Activated naive CD4-positive, alpha-beta T cell treated with anti-CD3 and anti-CD28 coated beads for 36 hours (primary cell): ENCODE measurements at regions not wholly inside any gene's neighbourhood (a gene's known extent, or its start where the extent isn't known, plus 50 kb on each side); places are given as distances from the start of the nearest gene placed in this dataset.

ENCODE experiments used
- CTCF ChIA-PET: fragments of 350-600 bp; sonication (Branson Sonifier 250); formaldehyde crosslinking; loops from one replicate; lab custom pipeline; 2021; ENCODE audit warnings: antibody characterized with exemption; lab: Charles Lee
- DNase-seq: peaks from one replicate; pipeline ENCODE4 v3.0.0-alpha.2; 2020
- H3K27ac Mint-ChIP-seq: one replicate; pipeline ENCODE4 v1.8.0; 2021; ENCODE audit warnings: mild to moderate bottlenecking, mixed read lengths
- H3K27me3 Mint-ChIP-seq: one replicate; pipeline ENCODE4 v1.8.0; 2021; ENCODE audit warnings: low read depth, mixed read lengths
- H3K36me3 Mint-ChIP-seq: one replicate; pipeline ENCODE4 v1.8.0; 2021; ENCODE audit warnings: low read depth, mixed read lengths
- H3K4me1 Mint-ChIP-seq: one replicate; pipeline ENCODE4 v1.8.0; 2021; ENCODE audit warnings: low read depth, mixed read lengths
- H3K4me3 Mint-ChIP-seq: one replicate; pipeline ENCODE4 v1.8.0; 2021; ENCODE audit warnings: mild to moderate bottlenecking, moderate library complexity, mixed read lengths
- H3K9me3 Mint-ChIP-seq: one replicate; pipeline ENCODE4 v1.8.0; 2021; ENCODE audit warnings: mixed read lengths
- intact Hi-C: fragments of 100-400 bp; cut with micrococcal nuclease; formaldehyde crosslinking; loops from one replicate; pipeline ENCODE4 v1.15.1; 2023

DNA sequence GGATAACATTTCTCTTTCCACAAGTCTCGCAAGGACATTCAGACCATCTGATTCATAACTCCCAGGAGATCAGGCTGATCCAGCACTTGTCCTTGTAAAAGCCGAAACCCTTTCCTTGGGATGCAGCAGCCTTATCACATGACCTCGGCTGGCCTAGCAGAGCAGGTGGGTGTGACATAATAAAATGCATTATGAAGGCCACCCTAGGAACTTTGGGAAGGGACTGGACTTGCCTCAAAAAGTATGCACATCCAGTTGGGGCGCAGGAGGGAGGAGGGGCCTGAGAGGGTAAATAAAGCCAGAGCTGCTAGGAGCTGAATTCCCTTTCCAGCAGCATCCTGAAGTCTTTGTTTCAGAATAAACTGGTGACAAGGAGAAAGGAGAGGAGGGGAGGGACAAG is 260.8 kb downstream of the SNX13 start:
- DNase-seq, result no peak
- no peaks in the 10 kb centered on the region for H3K4me1 Mint-ChIP-seq
- no peaks in the 10 kb centered on the region for H3K9me3 Mint-ChIP-seq
- H3K27me3 Mint-ChIP-seq, result no peaks in the 10 kb centered on the region
- CTCF ChIA-PET, result interaction anchor here (0.6 to 1.0 kb wide), 7 partner anchors 55 to 1059 kb away, joined by 3 to 4 read pairs (median 3); no protein-coding TSS in a partner anchor
- intact Hi-C loops, result no loop called here
- H3K27ac Mint-ChIP-seq, result no peak overlapping the region
- no peaks in the 10 kb centered on the region for H3K36me3 Mint-ChIP-seq
- H3K4me3 Mint-ChIP-seq, result no peak overlapping the region

DNA sequence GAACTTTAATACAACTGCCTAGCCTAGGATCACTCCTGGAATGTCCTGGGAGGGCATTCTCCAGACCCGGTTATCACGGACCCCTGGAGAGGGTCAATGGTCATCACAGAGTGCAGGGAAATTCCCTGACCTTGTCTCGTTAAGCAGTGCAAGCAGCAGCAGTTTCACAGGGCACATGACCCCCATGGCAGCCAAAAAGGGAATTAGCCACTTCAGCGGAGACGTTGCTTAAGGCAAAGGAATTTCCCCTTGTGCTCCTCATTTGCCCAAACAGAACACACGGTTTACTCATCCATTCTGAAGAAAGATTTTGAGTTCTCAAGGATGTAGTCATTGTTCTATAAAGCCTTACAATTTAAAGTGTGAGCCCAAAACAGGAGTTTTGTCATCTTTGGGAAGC is 260.3 kb downstream of the SNX13 start:
- Mint-ChIP-seq H3K4me1 (no peaks in the 10 kb centered on the region), H3K36me3 (no peaks in the 10 kb centered on the region), H3K4me3 (no peak overlapping the region), H3K9me3 (no peaks in the 10 kb centered on the region), H3K27ac (no peak overlapping the region), H3K27me3 (no peaks in the 10 kb centered on the region)
- CTCF ChIA-PET, result interaction anchor here (0.6 to 1.6 kb wide), 7 partner anchors 54 to 697 kb away, joined by 3 to 4 read pairs (median 3); no protein-coding TSS in a partner anchor
- intact Hi-C loops, result loop anchor here (2.0 to 5.0 kb wide), 4 partner anchors 92 to 987 kb away; no protein-coding TSS in a partner anchor
- DNase-seq, result no peak

DNA sequence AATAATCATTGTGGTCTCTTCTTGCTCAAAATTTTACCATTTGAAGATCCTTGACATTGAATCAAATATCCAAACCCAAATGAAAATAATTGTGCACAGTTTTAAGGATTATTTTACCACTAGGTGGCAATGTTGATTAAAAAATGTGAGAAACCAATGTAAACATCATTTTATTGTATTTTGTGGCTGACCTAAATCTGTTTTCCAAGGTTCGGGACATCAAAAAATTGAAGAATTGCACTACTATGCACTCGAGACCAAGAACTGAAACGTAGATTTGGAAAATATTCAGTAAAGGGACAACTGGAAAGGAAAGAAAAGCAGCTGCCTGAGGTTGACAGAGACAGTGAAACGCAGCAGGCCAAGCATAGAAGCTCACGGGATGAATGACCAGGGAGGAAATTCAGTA is 259.3 kb downstream of the SNX13 start:
- Mint-ChIP-seq H3K27ac (peak overlapping the region; percentile 9), H3K4me1 (no peaks in the 10 kb centered on the region)
- no peak for DNase-seq

DNA sequence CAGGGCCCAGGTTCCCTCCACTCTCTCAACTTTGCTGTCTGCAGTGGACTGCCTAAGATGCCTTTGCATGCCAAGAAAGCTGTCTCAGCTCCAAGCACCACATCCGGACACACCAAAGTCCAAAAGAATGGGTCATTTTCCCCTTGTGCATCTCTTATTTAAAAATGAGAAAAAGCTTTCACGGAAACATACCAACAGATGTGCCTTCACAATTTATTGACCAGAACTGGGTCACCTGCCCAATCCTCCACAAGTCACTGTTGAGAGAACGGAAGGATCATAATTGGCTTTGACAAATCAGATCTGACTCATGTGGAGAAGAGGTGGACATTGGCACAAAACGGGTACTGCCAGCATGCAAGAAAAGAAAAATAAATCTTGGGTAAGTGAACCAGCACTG is 258.3 kb downstream of the SNX13 start:
- Mint-ChIP-seq H3K9me3 (no peaks in the 10 kb centered on the region), H3K27ac (no peak overlapping the region), H3K27me3 (no peaks in the 10 kb centered on the region), H3K4me1 (no peaks in the 10 kb centered on the region), H3K36me3 (no peaks in the 10 kb centered on the region), H3K4me3 (no peak overlapping the region)
- DNase-seq, result no peak
- CTCF ChIA-PET, result interaction anchor here (0.8 to 4.4 kb wide), 9 partner anchors 11 to 671 kb away, joined by 3 to 19 read pairs (median 3); no protein-coding TSS in a partner anchor
- intact Hi-C loops, result loop anchor here (2.0 to 5.0 kb wide), 4 partner anchors 90 to 985 kb away; no protein-coding TSS in a partner anchor

More for the DNA sequence above, 259.3 kb downstream of the SNX13 start:
- CTCF ChIA-PET, result interaction anchor here (0.7 to 4.4 kb wide), 13 partner anchors 10 to 672 kb away, joined by 3 to 19 read pairs (median 3); no protein-coding TSS in a partner anchor
- Mint-ChIP-seq H3K9me3 (no peaks in the 10 kb centered on the region), H3K27me3 (no peaks in the 10 kb centered on the region), H3K36me3 (no peaks in the 10 kb centered on the region), H3K4me3 (no peak overlapping the region)
- intact Hi-C loops, result loop anchor here (2.0 to 5.0 kb wide), 4 partner anchors 91 to 986 kb away; no protein-coding TSS in a partner anchor

DNA sequence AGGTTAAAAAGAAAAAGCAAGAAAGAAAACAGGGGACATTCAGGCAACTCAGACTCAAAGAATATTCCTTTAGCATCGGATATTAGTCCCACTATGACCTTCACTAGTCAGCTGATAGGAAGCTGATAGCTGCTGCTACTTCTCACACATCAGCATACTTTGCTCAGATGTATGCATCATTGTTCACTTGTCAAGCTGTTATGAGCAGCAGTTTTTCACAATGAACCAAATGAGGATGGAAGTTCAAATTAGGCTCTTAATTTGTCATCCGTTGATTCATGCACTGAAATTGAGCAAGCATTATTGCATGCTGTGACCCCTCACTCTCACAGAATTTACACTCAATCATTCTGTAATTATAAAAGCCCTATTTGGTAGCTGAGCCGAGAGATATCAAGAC is 257.7 kb downstream of the SNX13 start:
- H3K36me3 Mint-ChIP-seq, result no peaks in the 10 kb centered on the region
- DNase-seq, result no peak
- H3K27ac Mint-ChIP-seq, result no peak overlapping the region
- CTCF ChIA-PET, result interaction anchor here (0.7 to 4.4 kb wide), 6 partner anchors 12 to 1809 kb away, joined by 3 to 19 read pairs (median 5); no protein-coding TSS in a partner anchor
- no peak overlapping the region for H3K4me3 Mint-ChIP-seq
- intact Hi-C loops, result loop anchor here (5.0 kb wide), 3 partner anchors 90 to 985 kb away; no protein-coding TSS in a partner anchor
- H3K27me3 Mint-ChIP-seq, result no peaks in the 10 kb centered on the region
- no peaks in the 10 kb centered on the region for H3K4me1 Mint-ChIP-seq
- H3K9me3 Mint-ChIP-seq, result no peaks in the 10 kb centered on the region

DNA sequence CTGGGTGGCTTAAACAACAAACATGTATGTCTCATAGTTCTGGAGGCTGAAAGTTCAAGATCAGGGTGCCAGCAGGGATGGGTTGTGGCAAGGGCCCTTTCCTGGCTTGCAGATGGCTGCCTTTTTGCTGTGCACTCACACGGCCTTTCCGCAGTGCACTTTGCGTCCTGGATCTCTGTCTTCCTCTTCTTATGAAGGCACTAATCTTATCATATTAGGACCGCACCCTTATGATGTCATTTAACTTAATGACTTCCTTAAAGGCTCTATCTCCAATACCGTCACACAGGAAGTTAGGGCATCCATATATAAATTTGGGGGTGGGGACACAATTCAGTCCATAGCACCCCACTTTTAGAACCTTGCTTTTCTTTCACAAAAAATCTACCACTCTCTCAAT is 255.2 kb downstream of the SNX13 start:
- H3K27ac Mint-ChIP-seq, result no peak overlapping the region

DNA sequence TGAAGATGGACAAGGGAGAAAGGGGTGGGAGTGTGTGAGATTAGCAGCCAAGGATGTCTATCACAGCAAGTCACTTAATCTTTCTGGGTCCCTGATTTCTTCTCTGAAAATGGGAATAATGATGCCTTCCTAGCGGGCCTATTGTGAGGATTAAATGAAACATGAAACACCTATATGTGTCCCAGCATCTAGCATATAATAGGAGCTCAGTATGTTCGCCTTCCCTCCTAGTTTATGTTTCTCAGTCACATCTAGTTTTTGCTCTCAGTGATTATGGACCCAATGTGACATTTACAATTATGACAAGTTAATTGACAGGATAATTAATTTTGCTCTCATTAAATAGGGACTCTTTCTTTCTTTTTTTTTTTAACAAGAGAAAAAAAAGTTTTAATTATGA is 252.9 kb downstream of the SNX13 start:
- no peak for DNase-seq
- H3K27me3 Mint-ChIP-seq, result no peaks in the 10 kb centered on the region
- H3K27ac Mint-ChIP-seq, result no peak overlapping the region
- CTCF ChIA-PET, result no interaction called here
- no peaks in the 10 kb centered on the region for H3K4me1 Mint-ChIP-seq
- intact Hi-C loops, result no loop called here
- H3K36me3 Mint-ChIP-seq, result no peaks in the 10 kb centered on the region
- H3K9me3 Mint-ChIP-seq, result no peaks in the 10 kb centered on the region
- H3K4me3 Mint-ChIP-seq, result no peak overlapping the region

More for the DNA sequence above, 255.2 kb downstream of the SNX13 start:
- H3K36me3 Mint-ChIP-seq, result no peaks in the 10 kb centered on the region
- CTCF ChIA-PET, result interaction anchor here (4.4 kb wide), 1 partner anchor 15 kb away, joined by 19 read pairs; no protein-coding TSS in a partner anchor
- no peak overlapping the region for H3K4me3 Mint-ChIP-seq
- intact Hi-C loops, result no loop called here
- no peaks in the 10 kb centered on the region for H3K4me1 Mint-ChIP-seq
- H3K27me3 Mint-ChIP-seq, result no peaks in the 10 kb centered on the region
- no peak for DNase-seq
- no peaks in the 10 kb centered on the region for H3K9me3 Mint-ChIP-seq

DNA sequence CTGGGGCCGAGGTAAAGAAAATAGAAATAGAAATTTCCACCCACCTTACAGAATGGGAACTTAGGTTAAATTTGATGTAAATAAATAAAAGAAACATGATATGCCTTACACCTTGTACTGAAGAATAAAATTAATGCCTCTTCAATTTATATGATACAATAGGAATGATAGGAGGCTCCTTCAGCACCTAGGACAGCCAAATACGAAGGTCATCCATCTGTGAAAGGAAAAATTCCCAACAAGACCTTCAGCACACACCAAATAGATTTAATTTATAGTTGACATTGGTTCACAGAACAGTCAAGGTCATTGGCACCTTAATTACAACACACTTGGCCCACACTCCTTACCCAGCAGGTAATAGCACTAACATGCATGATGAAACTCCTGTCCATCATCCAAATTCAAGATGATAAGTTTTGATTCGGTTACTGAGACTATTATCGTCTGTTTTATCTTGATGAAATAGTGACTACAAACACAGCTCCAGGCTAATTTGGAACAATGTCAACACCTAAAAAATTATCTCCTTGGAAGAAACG is 250.9 kb downstream of the SNX13 start:
- no peaks in the 10 kb centered on the region for H3K27me3 Mint-ChIP-seq
- no peaks in the 10 kb centered on the region for H3K36me3 Mint-ChIP-seq
- intact Hi-C loops, result no loop called here
- H3K4me1 Mint-ChIP-seq, result no peaks in the 10 kb centered on the region
- CTCF ChIA-PET, result no interaction called here
- no peaks in the 10 kb centered on the region for H3K9me3 Mint-ChIP-seq
- H3K27ac Mint-ChIP-seq, result no peak overlapping the region
- no peak overlapping the region for H3K4me3 Mint-ChIP-seq
- DNase-seq, result no peak

DNA sequence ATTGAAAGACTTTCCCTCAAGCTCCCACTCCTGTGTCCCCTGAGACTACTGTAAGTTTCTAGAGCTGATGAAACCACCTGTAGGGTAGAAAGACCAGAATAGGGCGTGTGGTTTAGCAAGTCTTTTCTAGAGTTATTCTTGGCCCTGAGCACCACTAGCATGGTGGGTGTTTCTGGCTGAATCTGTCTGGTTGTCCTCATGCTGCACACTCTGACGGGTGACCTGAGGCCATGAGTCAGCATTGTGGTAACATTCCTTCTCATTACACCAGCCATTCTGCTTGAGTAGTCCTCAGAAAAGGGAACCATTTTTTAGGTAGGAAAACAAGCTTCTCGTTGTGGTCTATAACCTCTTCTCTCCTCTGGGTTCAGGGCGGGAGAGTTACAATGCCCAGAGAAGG is 250.3 kb downstream of the SNX13 start:
- H3K9me3 Mint-ChIP-seq, result no peaks in the 10 kb centered on the region
- no peaks in the 10 kb centered on the region for H3K36me3 Mint-ChIP-seq
- DNase-seq, result no peak
- CTCF ChIA-PET, result no interaction called here
- no peaks in the 10 kb centered on the region for H3K27me3 Mint-ChIP-seq
- intact Hi-C loops, result no loop called here
- H3K27ac Mint-ChIP-seq, result no peak overlapping the region
- no peak overlapping the region for H3K4me3 Mint-ChIP-seq
- H3K4me1 Mint-ChIP-seq, result no peaks in the 10 kb centered on the region

DNA sequence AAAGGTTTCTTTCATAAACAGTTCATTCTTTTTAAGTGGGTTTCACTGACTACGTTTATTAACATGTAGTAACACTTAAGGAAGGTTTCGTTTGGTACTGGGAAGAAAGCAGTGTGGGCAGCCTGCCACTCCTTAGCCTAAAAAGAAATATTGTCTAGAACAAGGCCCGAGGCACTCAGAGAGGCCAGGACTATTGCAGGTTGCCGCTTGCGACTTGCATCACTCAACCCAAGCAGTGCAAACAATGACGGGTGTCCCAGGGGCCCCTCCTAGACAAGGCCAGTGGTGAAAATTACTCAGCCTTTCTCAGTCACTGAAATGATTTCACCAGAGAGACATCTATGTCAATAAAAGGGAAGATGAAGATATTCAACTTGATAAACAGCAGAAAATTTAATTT is 243.9 kb downstream of the SNX13 start:
- DNase-seq, result no peak
- Mint-ChIP-seq H3K27ac (no peak overlapping the region), H3K4me1 (no peaks in the 10 kb centered on the region), H3K4me3 (no peak overlapping the region), H3K9me3 (peaks cover 23% of the 10 kb centered on the region), H3K27me3 (peaks cover 3% of the 10 kb centered on the region), H3K36me3 (peaks cover 3% of the 10 kb centered on the region)
- CTCF ChIA-PET, result no interaction called here
- intact Hi-C loops, result no loop called here

DNA sequence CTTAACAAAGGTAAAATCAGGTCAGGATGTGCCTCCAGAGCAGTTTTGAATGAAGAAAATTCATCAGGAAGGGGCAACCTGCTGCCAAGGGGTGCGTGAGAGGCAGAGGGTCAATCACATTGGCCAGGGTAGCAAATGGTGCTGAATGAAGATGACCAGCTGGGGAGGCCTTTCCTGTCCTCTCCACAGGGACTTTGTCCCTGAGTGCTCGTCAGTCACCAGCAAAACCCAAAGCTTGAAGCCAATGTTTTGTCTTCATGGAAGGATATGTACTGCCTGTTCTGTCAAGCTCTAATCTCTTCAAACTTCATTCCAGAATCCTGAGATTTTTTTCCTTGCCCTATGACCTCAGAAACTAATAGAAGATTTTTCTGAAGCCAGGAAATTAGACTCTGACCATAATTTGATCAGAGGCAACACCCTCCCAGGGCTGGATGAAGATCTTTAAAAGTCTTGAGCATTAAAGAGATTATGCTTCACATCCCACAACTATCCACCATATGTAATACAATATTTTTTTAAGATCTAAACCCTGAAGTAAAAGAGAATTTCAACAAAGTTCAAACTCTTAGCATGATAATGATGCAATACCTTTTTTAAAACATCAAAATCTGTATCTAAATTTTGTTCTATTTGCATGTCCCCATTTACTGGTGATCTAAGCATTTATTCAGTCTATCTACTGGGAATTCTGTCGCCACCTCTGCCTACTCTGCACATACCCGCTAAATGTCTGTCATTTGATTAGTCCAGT is 243.0 kb downstream of the SNX13 start:
- intact Hi-C loops, result no loop called here
- Mint-ChIP-seq H3K27ac (no peak overlapping the region), H3K36me3 (peaks cover 3% of the 10 kb centered on the region), H3K27me3 (peaks cover 3% of the 10 kb centered on the region), H3K4me1 (no peaks in the 10 kb centered on the region), H3K9me3 (peaks cover 23% of the 10 kb centered on the region), H3K4me3 (no peak overlapping the region)
- DNase-seq, result no peak
- CTCF ChIA-PET, result no interaction called here

DNA sequence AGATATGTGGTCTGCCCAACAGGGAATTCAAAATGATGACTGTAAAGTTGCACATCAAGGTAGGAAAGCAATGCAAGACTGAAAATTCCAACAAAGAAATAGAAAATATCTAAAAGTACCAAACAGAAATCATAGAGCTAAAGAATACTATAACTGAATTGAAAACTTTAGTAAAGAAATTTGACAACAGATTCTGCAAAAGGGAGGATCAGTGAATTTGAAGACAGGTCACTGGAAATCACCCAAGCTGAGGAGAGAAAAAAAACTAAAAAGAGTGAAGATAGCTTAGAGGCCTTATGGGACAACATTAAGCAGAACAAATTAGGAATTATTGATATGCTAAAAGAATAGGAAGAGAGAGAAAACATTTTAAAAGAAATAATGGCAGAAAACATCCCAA is 240.6 kb downstream of the SNX13 start:
- intact Hi-C loops, result loop anchor here (10.0 kb wide), 1 partner anchor 215 kb away; no protein-coding TSS in a partner anchor
- Mint-ChIP-seq H3K27me3 (peaks cover 3% of the 10 kb centered on the region), H3K4me3 (no peak overlapping the region), H3K36me3 (peaks cover 3% of the 10 kb centered on the region), H3K4me1 (no peaks in the 10 kb centered on the region), H3K27ac (no peak overlapping the region), H3K9me3 (peaks cover 23% of the 10 kb centered on the region)
- no peak for DNase-seq
- CTCF ChIA-PET, result interaction anchor here (0.8 kb wide), 1 partner anchor 18 kb away, joined by 3 read pairs; no protein-coding TSS in a partner anchor
